ENCODE measurements at regions not wholly inside any gene's neighbourhood (a gene's known extent, or its start where the extent isn't known, plus 50 kb on each side); places are given as distances from the start of the nearest gene placed in this dataset.

DNA sequence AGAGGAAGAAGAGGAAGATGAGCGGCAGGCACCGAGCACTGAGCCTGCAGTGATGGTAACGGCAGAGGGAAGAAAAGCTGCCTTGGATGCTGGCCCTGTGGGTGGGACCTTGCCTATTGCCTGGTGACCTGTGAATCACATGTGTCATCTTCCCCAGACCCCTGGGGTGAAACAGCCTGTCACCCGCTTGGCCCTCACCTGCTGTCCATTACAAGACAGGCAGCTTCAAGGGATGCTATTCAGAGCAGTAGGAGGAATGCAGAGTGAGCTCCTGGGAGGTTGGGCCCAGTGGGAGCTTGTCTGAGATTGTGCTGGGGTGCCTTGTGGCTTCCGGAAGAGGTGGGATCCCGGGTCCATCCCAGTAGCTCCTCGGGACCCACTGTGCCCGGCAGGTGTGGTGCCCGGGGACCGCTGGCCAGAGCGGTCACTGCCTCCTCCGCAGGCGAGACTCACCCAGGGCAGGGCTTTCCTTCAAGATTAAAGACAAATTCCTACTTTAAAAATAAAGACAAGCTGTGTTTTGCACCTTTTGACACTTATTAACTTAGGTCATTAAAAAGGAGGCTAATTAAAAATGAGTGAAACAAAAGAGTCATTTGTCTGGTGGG lies 440.2 kb upstream of the MKI67 start:
- Mint-ChIP-seq H3K27me3 (ENCODE audit: insufficient read depth) (peaks cover 2% of the 10 kb centered on the region; the same call in 1 of the 2 replicates), H3K4me1 (ENCODE audit: low read depth) (no peaks in the 10 kb centered on the region), H3K4me3 (no peak overlapping the region), H3K27ac (no peak overlapping the region), H3K36me3 (ENCODE audit: low read depth) (peaks cover 8% of the 10 kb centered on the region; the same call in 1 of the 2 replicates), H3K9me3 (peaks cover 57% of the 10 kb centered on the region)
- TF ChIP-seq, protein P1, sequence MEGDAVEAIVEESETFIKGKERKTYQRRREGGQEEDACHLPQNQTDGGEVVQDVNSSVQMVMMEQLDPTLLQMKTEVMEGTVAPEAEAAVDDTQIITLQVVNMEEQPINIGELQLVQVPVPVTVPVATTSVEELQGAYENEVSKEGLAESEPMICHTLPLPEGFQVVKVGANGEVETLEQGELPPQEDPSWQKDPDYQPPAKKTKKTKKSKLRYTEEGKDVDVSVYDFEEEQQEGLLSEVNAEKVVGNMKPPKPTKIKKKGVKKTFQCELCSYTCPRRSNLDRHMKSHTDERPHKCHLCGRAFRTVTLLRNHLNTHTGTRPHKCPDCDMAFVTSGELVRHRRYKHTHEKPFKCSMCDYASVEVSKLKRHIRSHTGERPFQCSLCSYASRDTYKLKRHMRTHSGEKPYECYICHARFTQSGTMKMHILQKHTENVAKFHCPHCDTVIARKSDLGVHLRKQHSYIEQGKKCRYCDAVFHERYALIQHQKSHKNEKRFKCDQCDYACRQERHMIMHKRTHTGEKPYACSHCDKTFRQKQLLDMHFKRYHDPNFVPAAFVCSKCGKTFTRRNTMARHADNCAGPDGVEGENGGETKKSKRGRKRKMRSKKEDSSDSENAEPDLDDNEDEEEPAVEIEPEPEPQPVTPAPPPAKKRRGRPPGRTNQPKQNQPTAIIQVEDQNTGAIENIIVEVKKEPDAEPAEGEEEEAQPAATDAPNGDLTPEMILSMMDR (IDR thresholded peaks at IDR 0.05), result no peak
- no peak for DNase-seq

DNA sequence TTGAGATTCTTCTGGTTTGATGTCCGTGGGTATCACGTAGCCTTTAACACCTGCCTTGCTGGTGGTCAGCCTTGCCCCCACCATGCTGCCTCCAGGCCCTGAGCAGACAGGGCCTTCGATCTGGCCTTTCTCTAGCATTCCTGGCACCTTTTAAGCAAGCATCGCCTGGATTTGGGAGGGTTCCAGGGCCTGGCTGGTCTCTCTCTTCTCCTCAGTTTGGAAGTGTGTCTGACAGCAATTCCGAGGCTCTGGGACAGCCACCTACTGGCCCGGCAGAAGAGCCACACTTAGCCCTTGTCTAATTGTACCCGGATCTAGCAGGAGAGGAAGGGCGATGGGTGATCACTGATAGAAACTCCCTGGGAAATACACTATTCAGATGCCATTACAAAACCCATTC lies 441.3 kb upstream of the MKI67 start:
- no peak for DNase-seq
- Mint-ChIP-seq H3K36me3 (ENCODE audit: low read depth) (no peaks in the 10 kb centered on the region), H3K4me3 (no peak overlapping the region), H3K27me3 (ENCODE audit: insufficient read depth) (peaks cover 2% of the 10 kb centered on the region; the same call in 1 of the 2 replicates), H3K27ac (no peak overlapping the region), H3K9me3 (peaks cover 55% of the 10 kb centered on the region), H3K4me1 (ENCODE audit: low read depth) (no peaks in the 10 kb centered on the region)
- TF ChIP-seq, protein P1 (IDR thresholded peaks at IDR 0.05), result no peak

DNA sequence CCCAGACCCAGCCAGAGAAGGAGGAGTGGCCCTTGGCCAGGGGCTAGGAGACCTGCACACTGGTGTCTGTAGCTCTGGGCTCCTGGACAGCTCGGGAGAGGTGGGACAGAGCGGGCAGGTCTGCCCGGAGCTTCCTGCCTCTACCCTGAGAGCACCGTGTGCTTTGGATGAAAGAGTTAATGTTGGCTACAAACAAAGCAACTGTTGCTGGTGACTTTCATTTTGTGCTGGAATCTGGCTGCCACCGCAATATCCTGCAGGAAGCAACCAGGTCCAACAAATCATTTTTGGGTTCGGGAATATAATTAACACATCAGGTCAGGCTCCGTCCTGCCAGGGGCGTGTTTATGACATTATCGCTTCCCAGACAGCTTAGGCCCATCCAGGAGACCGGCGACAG lies 441.8 kb upstream of the MKI67 start:
- no peak overlapping the region for H3K4me3 Mint-ChIP-seq
- DNase-seq, result no peak

DNA sequence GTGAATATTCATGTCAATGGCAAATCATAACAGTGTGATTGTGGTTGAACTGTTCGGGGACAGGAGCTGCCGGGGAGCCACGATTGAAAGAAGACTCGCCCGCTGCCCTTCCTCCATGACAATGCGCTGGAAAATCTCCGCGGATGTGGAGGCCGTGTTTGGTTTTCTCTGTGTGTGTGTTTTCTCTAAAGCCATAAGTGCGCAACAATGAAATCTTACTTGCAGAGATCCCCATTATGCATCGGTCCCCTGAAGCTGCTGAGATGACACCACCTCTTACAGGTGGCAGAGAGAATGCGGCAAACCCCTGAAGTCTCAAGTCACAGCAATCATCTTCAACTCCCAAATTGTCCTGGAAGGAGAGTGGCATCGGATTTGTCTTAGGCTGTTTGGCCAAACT lies 442.3 kb upstream of the MKI67 start:
- no peaks in the 10 kb centered on the region for H3K36me3 Mint-ChIP-seq (ENCODE audit: low read depth)
- no peak for DNase-seq
- H3K9me3 Mint-ChIP-seq, result peaks cover 52% of the 10 kb centered on the region
- peaks cover 3% of the 10 kb centered on the region; the same call in 1 of the 2 replicates for H3K27me3 Mint-ChIP-seq (ENCODE audit: insufficient read depth)
- no peak overlapping the region for H3K27ac Mint-ChIP-seq
- no peaks in the 10 kb centered on the region for H3K4me1 Mint-ChIP-seq (ENCODE audit: low read depth)
- TF ChIP-seq, protein P1 (IDR thresholded peaks at IDR 0.05), result no peak
- no peak overlapping the region for H3K4me3 Mint-ChIP-seq

More for the DNA sequence above, 441.8 kb upstream of the MKI67 start:
- H3K27me3 Mint-ChIP-seq (ENCODE audit: insufficient read depth), result peaks cover 2% of the 10 kb centered on the region; the same call in 1 of the 2 replicates
- no peak overlapping the region for H3K27ac Mint-ChIP-seq
- TF ChIP-seq, protein P1 (IDR thresholded peaks at IDR 0.05), result no peak
- peaks cover 52% of the 10 kb centered on the region for H3K9me3 Mint-ChIP-seq
- no peaks in the 10 kb centered on the region for H3K36me3 Mint-ChIP-seq (ENCODE audit: low read depth)
- no peaks in the 10 kb centered on the region for H3K4me1 Mint-ChIP-seq (ENCODE audit: low read depth)

DNA sequence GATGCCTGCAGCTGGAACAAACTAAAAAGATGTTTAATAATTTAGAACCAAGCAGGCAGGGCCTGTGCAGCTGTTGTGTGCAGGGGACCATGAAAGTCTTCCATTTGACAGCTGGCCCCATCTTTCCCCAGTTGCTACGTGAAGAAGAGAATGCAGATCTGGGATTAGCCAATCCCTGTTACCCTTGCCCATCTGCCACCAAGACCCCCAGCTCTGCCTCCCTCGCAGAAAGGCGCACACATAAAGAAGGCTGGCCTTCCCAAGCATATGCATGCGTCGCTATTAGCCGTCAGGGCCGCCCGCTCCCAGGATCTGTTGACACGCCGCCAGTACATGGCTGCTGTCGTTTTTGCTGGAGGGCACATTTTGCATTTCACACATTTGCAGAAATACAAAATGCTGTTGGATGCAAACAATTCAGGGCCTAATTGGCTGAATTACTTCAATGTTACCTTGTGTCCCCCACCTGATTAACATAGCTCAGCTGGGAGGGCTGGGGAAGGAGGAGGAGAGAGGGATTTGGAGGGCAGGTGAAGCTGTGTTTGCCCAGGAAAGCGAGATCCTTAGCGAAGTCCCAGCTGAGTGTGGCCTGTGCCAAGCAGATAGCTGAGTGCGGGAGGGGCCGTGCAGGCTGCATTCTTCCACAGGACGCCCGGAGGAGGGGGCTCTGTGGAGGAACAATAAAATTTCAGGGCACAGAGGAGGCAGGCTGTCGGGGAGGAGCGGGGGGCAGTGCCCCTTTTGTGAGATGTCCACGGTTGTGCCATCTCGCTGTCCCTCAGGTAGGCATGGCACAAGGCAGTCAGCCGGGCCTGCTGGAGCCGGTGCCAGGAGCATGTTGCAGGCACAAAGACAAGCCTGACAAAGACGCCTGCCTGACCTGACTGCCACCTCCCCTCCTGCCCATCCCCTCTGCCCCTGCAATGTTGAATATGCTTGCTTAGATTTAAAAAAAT lies 443.0 kb upstream of the MKI67 start:
- Mint-ChIP-seq H3K36me3 (ENCODE audit: low read depth) (no peaks in the 10 kb centered on the region), H3K27me3 (ENCODE audit: insufficient read depth) (peaks cover 3% of the 10 kb centered on the region; the same call in 1 of the 2 replicates), H3K9me3 (peaks cover 51% of the 10 kb centered on the region), H3K27ac (no peak overlapping the region), H3K4me1 (ENCODE audit: low read depth) (no peaks in the 10 kb centered on the region), H3K4me3 (no peak overlapping the region)
- TF ChIP-seq, protein P1 (IDR thresholded peaks at IDR 0.05), result no peak
- no peak for DNase-seq

Measured in HFFc6 (cell line).